ENCODE measurements at regions not wholly inside any gene's neighbourhood (a gene's known extent, or its start where the extent isn't known, plus 50 kb on each side); places are given as distances from the start of the nearest gene placed in this dataset.
"Not testable (repeated sequence)": the region's sequence is repeated elsewhere in the genome, so short reads cannot be mapped to it uniquely, and the experiment has no call there.

DNA sequence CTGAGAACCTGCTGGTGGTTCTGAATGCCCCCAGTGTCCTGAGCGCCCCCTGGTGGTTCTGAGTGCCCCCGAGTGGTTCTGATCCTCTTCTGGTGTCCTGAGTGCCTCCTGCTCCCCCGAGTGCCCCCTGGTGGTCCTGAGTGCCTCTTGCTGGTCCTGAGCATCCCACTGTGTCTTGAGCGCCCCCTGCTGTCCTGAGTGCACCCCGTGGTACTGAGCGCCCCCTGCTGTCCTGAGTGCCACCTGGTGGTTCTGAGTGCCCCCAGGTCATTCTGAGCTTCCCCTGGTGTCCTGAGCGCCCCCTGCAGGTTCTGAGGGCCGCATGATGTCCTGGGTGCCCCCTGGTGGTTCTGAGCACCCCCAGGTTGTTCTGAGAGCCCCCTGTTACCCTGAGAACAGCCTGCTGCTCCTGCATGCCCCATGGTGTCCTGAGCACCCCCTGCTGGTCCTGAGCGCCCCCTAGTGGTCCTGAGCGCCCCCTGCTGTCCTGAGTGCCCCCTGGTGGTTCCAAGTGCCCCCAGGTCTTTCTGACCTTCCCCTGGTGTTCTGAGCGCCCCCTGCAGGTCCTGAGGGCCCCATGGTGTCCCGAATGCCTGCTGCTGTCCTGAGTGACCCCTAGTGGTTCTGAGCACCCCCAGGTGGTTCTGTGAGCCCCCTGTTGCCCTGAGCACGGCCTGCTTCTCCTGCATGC, 1165.4 kb downstream of the TMEM121 start:
- H3K27me3 ChIP-seq (ENCODE audit: control insufficient read depth in 5 of 5, insufficient read depth in 4 of 5, low read length in 5 of 5) = peaks cover 0 to 4% (median 0%) of the 10 kb centered on the region in 5 donors
- H3K4me1 ChIP-seq (ENCODE audit: control insufficient read depth in 5 of 5, insufficient read depth in 5 of 5, low read length in 5 of 5) = no peaks in the 10 kb centered on the region
- H3K9ac ChIP-seq (ENCODE audit: low read length in 5 of 5) = no peak overlapping the region
- no peak overlapping the region for H3K27ac ChIP-seq (ENCODE audit: low read depth, low read length)
- no peak overlapping the region for H3K4me3 ChIP-seq (ENCODE audit: low read depth in 1 of 5, low read length in 5 of 5)
- H3K36me3 ChIP-seq (ENCODE audit: control insufficient read depth in 5 of 5, insufficient read depth in 5 of 5, low read length in 5 of 5) = no peaks in the 10 kb centered on the region
- H3K9me3 ChIP-seq (ENCODE audit: control insufficient read depth in 5 of 5, low read length in 5 of 5) = no peaks in the 10 kb centered on the region

DNA sequence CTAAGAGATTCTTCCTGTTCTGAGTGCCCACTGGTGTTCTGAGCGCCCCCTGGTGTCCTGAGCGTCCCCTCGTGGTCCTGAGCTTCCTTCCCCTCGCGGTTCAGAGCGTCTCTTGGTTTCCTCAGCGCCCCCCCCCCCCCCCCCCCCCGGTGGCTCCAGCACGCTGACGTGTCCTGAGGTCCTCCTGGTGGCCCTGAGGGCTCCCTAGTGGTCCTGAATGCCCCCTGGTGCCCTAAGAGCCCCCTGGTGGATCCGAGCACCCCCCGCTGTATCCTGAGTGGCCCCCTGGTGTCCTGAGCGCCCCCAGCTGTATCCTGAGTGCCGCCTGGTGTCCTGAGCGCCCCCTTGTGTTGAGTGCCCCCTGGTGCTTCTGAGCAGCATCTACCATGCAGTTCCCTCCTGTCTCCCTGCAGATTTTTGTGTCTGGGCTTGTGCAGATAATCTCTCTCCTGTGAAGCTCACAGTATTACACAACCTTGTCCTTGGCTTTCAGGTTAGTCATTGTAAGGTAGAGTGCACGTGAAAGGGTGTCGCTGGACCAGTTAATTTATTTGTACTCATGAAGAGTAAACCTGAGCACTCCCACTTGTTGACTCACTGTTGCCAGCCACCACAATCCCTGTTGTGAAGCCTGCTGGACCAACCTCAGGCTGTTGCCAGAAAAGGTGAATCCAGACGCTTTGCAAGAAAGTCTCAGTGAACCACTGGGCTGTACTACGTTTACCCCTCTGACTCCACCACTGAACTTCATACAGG, 1168.4 kb downstream of the TMEM121 start:
- Histone ChIP-seq H3K9ac (ENCODE audit: low read length in 5 of 5) (no peak overlapping the region), H3K4me3 (ENCODE audit: low read depth in 1 of 5, low read length in 5 of 5) (no peak overlapping the region)

DNA sequence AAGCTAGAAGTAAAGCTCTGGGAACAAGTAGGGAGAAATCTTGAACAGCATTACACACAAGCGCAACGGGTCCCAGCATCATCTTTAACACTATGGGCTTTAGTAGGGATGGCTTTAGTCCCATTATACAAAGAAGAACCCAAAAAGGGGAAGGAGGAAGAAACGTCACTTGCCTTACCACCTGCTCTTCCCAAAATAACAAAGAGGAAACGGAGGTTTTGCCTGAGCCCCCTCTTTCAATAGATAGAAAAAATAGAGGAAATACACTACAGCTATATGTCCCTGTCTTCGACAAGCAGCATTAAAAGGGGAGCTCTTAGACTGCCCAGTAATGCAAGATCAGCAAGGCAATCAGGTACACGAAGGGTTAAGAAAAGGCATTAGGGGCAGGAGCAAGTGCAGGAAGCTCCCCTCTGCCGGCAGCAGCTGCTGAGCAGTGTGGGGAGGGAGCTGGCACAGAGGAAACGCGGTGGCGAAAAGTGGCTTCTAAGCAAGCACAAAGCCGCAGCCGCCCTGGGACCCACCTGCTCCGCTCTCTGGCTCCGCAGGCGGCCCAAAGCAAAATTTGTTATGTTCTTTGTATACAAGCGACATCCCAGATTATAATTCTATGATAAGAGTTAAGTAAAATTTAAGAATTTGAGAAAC, 1172.4 kb downstream of the TMEM121 start:
- H3K4me3 ChIP-seq (ENCODE audit: low read depth in 1 of 5, low read length in 5 of 5); H3K27ac ChIP-seq (ENCODE audit: low read depth, low read length): not testable (repeated sequence)

More for the DNA sequence above, 1168.4 kb downstream of the TMEM121 start:
- Histone ChIP-seq H3K36me3 (ENCODE audit: control insufficient read depth in 5 of 5, insufficient read depth in 5 of 5, low read length in 5 of 5) (no peaks in the 10 kb centered on the region), H3K27ac (ENCODE audit: low read depth, low read length) (no peak overlapping the region), H3K9me3 (ENCODE audit: control insufficient read depth in 5 of 5, low read length in 5 of 5) (no peaks in the 10 kb centered on the region), H3K4me1 (ENCODE audit: control insufficient read depth in 5 of 5, insufficient read depth in 5 of 5, low read length in 5 of 5) (no peaks in the 10 kb centered on the region), H3K27me3 (ENCODE audit: control insufficient read depth in 5 of 5, insufficient read depth in 4 of 5, low read length in 5 of 5) (peaks cover 0 to 4% (median 0%) of the 10 kb centered on the region in 5 donors)

DNA sequence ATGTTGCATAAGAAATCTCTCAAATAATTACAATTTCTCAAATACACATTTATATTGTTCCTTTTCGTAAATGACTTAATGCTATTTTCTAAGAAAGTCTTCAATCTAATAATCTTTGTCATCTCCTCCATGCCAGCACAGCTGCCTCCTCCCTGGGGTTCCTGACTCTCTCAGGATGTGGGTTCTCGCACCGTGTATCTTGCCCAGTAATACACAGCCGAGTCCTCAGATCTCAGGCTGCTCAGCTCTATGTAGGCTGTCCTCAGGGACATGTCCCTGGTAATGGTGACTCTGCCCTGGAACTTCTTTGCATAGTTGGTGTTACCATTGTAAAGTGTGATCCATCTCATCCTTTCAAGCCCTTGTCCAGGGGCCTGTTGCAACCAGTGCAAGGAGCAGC, 1177.3 kb downstream of the TMEM121 start:
- H3K36me3 ChIP-seq (ENCODE audit: control insufficient read depth in 5 of 5, insufficient read depth in 5 of 5, low read length in 5 of 5); H3K27ac ChIP-seq (ENCODE audit: low read depth, low read length); H3K27me3 ChIP-seq (ENCODE audit: control insufficient read depth in 5 of 5, insufficient read depth in 4 of 5, low read length in 5 of 5); H3K9me3 ChIP-seq (ENCODE audit: control insufficient read depth in 5 of 5, low read length in 5 of 5); H3K9ac ChIP-seq (ENCODE audit: low read length in 5 of 5); H3K4me3 ChIP-seq (ENCODE audit: low read depth in 1 of 5, low read length in 5 of 5); H3K4me1 ChIP-seq (ENCODE audit: control insufficient read depth in 5 of 5, insufficient read depth in 5 of 5, low read length in 5 of 5): not testable (repeated sequence)

More for the DNA sequence above, 1172.4 kb downstream of the TMEM121 start:
- H3K4me1 ChIP-seq (ENCODE audit: control insufficient read depth in 5 of 5, insufficient read depth in 5 of 5, low read length in 5 of 5); H3K9ac ChIP-seq (ENCODE audit: low read length in 5 of 5); H3K27me3 ChIP-seq (ENCODE audit: control insufficient read depth in 5 of 5, insufficient read depth in 4 of 5, low read length in 5 of 5); H3K9me3 ChIP-seq (ENCODE audit: control insufficient read depth in 5 of 5, low read length in 5 of 5); H3K36me3 ChIP-seq (ENCODE audit: control insufficient read depth in 5 of 5, insufficient read depth in 5 of 5, low read length in 5 of 5): not testable (repeated sequence)

DNA sequence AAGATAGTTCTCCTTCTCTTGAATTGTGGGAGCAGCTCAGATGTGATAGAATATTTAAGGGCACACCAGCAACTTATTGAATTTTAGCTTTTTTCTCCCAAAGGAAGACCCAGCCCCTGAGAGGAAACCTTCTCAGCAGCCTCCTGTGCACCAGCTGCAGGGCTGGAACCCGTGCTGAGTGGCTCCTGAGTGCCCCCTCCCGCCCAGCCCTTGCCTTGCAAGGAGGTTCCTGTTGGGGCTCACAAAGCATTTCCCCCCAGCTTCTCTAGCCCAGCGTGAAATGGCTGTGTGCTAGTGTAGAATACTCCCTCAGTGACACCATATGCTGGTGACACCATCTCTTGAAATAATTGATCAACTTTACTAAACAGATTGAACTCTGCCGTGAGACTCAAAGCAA, 1180.1 kb downstream of the TMEM121 start:
- H3K4me3 ChIP-seq (ENCODE audit: low read depth in 1 of 5, low read length in 5 of 5); H3K27ac ChIP-seq (ENCODE audit: low read depth, low read length); H3K9me3 ChIP-seq (ENCODE audit: control insufficient read depth in 5 of 5, low read length in 5 of 5); H3K36me3 ChIP-seq (ENCODE audit: control insufficient read depth in 5 of 5, insufficient read depth in 5 of 5, low read length in 5 of 5); H3K9ac ChIP-seq (ENCODE audit: low read length in 5 of 5); H3K4me1 ChIP-seq (ENCODE audit: control insufficient read depth in 5 of 5, insufficient read depth in 5 of 5, low read length in 5 of 5); H3K27me3 ChIP-seq (ENCODE audit: control insufficient read depth in 5 of 5, insufficient read depth in 4 of 5, low read length in 5 of 5): not testable (repeated sequence)

DNA sequence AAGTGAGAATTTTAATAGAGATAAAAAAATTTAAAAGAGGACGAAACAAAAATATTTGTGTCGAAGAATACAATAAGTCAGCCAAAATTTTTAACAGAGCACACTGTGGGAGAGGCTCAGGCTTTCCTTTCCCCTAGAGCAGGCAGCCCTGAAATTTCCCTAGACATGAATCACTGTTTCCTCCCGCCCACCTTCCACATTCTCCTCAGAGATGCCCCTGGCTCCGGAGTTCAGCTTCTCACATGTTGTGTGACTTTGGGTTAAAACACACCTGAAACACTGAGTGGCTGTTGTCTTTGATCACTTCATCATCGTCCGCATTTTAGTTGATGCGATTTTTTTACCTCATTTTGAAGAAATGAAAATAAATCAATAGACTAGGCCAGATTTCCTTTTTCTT, 1183.8 kb downstream of the TMEM121 start:
- H3K4me1 ChIP-seq (ENCODE audit: control insufficient read depth in 5 of 5, insufficient read depth in 5 of 5, low read length in 5 of 5); H3K9ac ChIP-seq (ENCODE audit: low read length in 5 of 5); H3K27me3 ChIP-seq (ENCODE audit: control insufficient read depth in 5 of 5, insufficient read depth in 4 of 5, low read length in 5 of 5); H3K27ac ChIP-seq (ENCODE audit: low read depth, low read length); H3K4me3 ChIP-seq (ENCODE audit: low read depth in 1 of 5, low read length in 5 of 5); H3K36me3 ChIP-seq (ENCODE audit: control insufficient read depth in 5 of 5, insufficient read depth in 5 of 5, low read length in 5 of 5); H3K9me3 ChIP-seq (ENCODE audit: control insufficient read depth in 5 of 5, low read length in 5 of 5): not testable (repeated sequence)

DNA sequence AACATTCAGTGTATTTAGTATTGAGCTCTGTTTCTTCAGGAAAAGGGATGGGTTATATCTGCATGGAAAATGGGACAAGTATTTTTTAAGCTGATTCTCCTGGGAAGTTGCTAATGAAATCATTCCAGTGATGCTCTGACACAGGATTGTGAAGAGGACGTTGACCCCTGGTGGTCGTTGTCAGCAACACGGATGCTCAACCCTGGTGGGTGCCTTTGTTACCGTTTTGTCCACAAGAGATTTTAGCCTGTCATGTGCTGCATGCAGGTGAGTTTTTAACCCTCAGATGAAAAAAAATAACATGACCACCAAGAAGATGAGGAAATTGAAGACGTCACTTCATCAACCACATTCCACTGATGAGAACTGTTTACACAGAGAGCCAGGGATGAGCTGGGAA, 1186.1 kb downstream of the TMEM121 start:
- H3K9me3 ChIP-seq (ENCODE audit: control insufficient read depth in 5 of 5, low read length in 5 of 5); H3K9ac ChIP-seq (ENCODE audit: low read length in 5 of 5); H3K4me3 ChIP-seq (ENCODE audit: low read depth in 1 of 5, low read length in 5 of 5); H3K36me3 ChIP-seq (ENCODE audit: control insufficient read depth in 5 of 5, insufficient read depth in 5 of 5, low read length in 5 of 5); H3K27ac ChIP-seq (ENCODE audit: low read depth, low read length); H3K4me1 ChIP-seq (ENCODE audit: control insufficient read depth in 5 of 5, insufficient read depth in 5 of 5, low read length in 5 of 5); H3K27me3 ChIP-seq (ENCODE audit: control insufficient read depth in 5 of 5, insufficient read depth in 4 of 5, low read length in 5 of 5): not testable (repeated sequence)

DNA sequence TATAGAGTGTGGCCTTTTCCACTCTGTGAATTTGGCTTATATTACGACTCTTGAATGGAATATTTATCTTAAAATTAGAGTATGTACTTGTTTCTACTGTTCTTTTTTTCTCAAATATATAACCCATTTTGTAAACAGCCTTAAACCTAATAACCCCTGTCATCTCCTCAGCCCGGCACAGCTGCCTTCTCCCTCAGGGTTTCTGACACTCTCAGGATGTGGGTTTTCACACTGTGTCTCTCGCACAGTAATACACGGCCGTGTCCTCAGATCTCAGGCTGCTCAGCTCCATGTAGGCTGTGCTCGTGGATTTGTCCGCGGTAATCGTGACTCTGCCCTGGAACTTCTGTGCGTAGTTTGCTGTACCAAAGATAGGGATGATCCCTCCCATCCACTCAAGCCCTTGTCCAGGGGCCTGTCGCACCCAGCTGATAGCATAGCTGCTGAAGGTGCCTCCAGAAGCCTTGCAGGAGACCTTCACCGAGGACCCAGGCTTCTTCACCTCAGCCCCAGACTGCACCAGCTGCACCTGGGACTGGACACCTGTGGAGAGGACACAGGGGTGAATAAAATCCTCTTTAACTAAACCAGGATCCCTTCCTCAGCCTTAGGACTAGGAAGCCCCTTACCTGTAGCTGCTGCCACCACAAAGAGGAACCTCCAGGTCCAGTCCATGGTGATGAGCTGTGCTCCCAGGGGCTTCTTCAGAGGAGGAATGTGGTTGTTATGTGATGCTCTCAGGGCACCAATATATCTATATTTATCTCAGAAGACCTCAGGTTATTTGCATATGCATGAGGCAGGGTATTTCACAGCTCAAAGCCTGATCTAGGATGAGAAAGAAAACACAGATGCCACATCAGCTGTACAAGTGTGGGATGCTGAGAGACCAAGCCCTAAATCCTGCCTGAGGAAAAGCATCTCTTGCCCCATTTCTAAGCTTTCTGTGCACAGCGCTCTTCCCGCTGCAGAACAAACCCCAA, 1188.4 kb downstream of the TMEM121 start:
- H3K9me3 ChIP-seq (ENCODE audit: control insufficient read depth in 5 of 5, low read length in 5 of 5); H3K4me1 ChIP-seq (ENCODE audit: control insufficient read depth in 5 of 5, insufficient read depth in 5 of 5, low read length in 5 of 5); H3K4me3 ChIP-seq (ENCODE audit: low read depth in 1 of 5, low read length in 5 of 5); H3K36me3 ChIP-seq (ENCODE audit: control insufficient read depth in 5 of 5, insufficient read depth in 5 of 5, low read length in 5 of 5); H3K9ac ChIP-seq (ENCODE audit: low read length in 5 of 5); H3K27me3 ChIP-seq (ENCODE audit: control insufficient read depth in 5 of 5, insufficient read depth in 4 of 5, low read length in 5 of 5); H3K27ac ChIP-seq (ENCODE audit: low read depth, low read length): not testable (repeated sequence)

DNA sequence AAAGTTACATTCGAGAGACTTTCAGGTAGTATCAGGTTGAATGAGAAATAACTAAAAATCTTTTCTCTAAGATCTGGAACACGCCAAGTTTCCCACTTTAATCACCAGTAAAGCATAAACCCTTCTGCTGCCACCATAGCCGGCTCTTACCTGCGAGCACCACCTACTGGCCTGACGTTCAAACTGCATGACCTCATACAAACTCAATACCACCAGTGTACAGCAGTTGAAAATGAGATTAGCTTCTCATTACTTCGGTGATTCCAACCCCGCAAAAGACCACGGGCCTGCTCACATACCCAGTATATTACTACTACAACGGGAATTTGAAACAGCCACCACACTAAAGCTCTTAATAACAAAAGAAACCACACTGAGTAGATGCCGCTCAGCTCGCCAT, 1191.2 kb downstream of the TMEM121 start:
- not testable (repeated sequence) for H3K4me3 ChIP-seq (ENCODE audit: low read depth in 1 of 5, low read length in 5 of 5); H3K27ac ChIP-seq (ENCODE audit: low read depth, low read length); H3K9me3 ChIP-seq (ENCODE audit: control insufficient read depth in 5 of 5, low read length in 5 of 5); H3K4me1 ChIP-seq (ENCODE audit: control insufficient read depth in 5 of 5, insufficient read depth in 5 of 5, low read length in 5 of 5); H3K27me3 ChIP-seq (ENCODE audit: control insufficient read depth in 5 of 5, insufficient read depth in 4 of 5, low read length in 5 of 5); H3K36me3 ChIP-seq (ENCODE audit: control insufficient read depth in 5 of 5, insufficient read depth in 5 of 5, low read length in 5 of 5); H3K9ac ChIP-seq (ENCODE audit: low read length in 5 of 5)
